ENCODE measurements at regions not wholly inside any gene's neighbourhood (a gene's known extent, or its start where the extent isn't known, plus 50 kb on each side); places are given as distances from the start of the nearest gene placed in this dataset.

- no peak for DNase-seq (ENCODE audit: extremely low read depth, low read depth)
- TF ChIP-seq CTCF (IDR thresholded peaks at IDR 0.05; ENCODE audit: low read depth, low read length) = no peak
These were observed 248.3 kb upstream of the PCDH7 start for GRCh38 chr4:30471861-30472260.

- DNase-seq (ENCODE audit: extremely low read depth, low read depth) = no peak
- TF ChIP-seq CTCF (IDR thresholded peaks at IDR 0.05; ENCODE audit: low read depth, low read length) = no peak
These were observed 246.9 kb upstream of the PCDH7 start for GRCh38 chr4:30473225-30473624.

GRCh38 chr4:30495251-30495650, 224.9 kb upstream of the PCDH7 start:
- DNase-seq (ENCODE audit: extremely low read depth, low read depth) = no peak
- no peak for TF ChIP-seq CTCF (IDR thresholded peaks at IDR 0.05; ENCODE audit: low read depth, low read length)

GRCh38 chr4:30495651-30496310, 224.4 kb upstream of the PCDH7 start:
- TF ChIP-seq CTCF (IDR thresholded peaks at IDR 0.05; ENCODE audit: low read depth, low read length) = no peak
- DNase-seq (ENCODE audit: extremely low read depth, low read depth) = no peak

GRCh38 chr4:30511751-30512150, 208.4 kb upstream of the PCDH7 start:
- TF ChIP-seq CTCF (IDR thresholded peaks at IDR 0.05; ENCODE audit: low read depth, low read length) = no peak
- no peak for DNase-seq (ENCODE audit: extremely low read depth, low read depth)

GRCh38 chr4:30518211-30518610, 202.0 kb upstream of the PCDH7 start:
- no peak for DNase-seq (ENCODE audit: extremely low read depth, low read depth)
- TF ChIP-seq CTCF (IDR thresholded peaks at IDR 0.05; ENCODE audit: low read depth, low read length) = no peak

- no peak for TF ChIP-seq CTCF (IDR thresholded peaks at IDR 0.05; ENCODE audit: low read depth, low read length)
- no peak for DNase-seq (ENCODE audit: extremely low read depth, low read depth)
These were observed 194.4 kb upstream of the PCDH7 start for GRCh38 chr4:30525662-30526315.
